GM23338 (cell line): ENCODE measurements at regions not wholly inside any gene's neighbourhood (a gene's known extent, or its start where the extent isn't known, plus 50 kb on each side); places are given as distances from the start of the nearest gene placed in this dataset.

Experiments used
- CREB1 ChIP-seq: fragments of 250-450 bp; sonication (Bioruptor Pico); IDR thresholded peaks from 2 replicates; pipeline ENCODE4 v1.5.0; 2020; ENCODE audit warnings: low read depth, mild to moderate bottlenecking, moderate library complexity
- CTCF ChIP-seq, 2 experiments: fragments of 200-600 bp in 1 of 2; sonication (generic) in 1 of 2; conservative IDR thresholded peaks; 2 replicates each; pipeline versions ENCODE4 v1.5.1 to v1.6.1; 2016 to 2017; ENCODE audit warnings: antibody characterized with exemption in 2 of 2, low read depth in 2 of 2, mild to moderate bottlenecking in 2 of 2, moderate library complexity in 1 of 2
- ETS1 ChIP-seq: IDR thresholded peaks from 2 replicates; pipeline ENCODE4 v1.6.1; 2016; ENCODE audit warnings: antibody characterized with exemption
- EZH2 ChIP-seq: fragments of 200-600 bp; sonication (generic); IDR thresholded peaks from one replicate; pipeline ENCODE4 v1.8.0; 2017; ENCODE audit warnings: antibody characterized with exemption, mild to moderate bottlenecking, low read depth; ENCODE audit not compliant: unreplicated experiment
- EZH2phosphoT487 ChIP-seq: fragments of 200-600 bp; sonication (generic); IDR thresholded peaks from one replicate; pipeline ENCODE4 v1.8.1; 2018; ENCODE audit warnings: antibody characterized with exemption; ENCODE audit not compliant: unreplicated experiment
- JUNB ChIP-seq: IDR thresholded peaks from one replicate; pipeline ENCODE4 v1.6.1; 2016; ENCODE audit warnings: antibody characterized with exemption; ENCODE audit not compliant: unreplicated experiment
- POLR2AphosphoS5 ChIP-seq: IDR thresholded peaks from 2 replicates; pipeline ENCODE4 v1.6.1; 2016; ENCODE audit warnings: antibody characterized with exemption, low read depth
- REST ChIP-seq: IDR thresholded peaks from one replicate; pipeline ENCODE4 v1.6.1; 2018; ENCODE audit warnings: antibody characterized with exemption; ENCODE audit not compliant: unreplicated experiment

- no peak for TF ChIP-seq EZH2
- no peak for TF ChIP-seq EZH2phosphoT487
- no peak for TF ChIP-seq POLR2AphosphoS5
- TF ChIP-seq CTCF (conservative IDR thresholded peaks at IDR 0.05; ENCODE audit: low read depth in 2 of 2), result no peak
- TF ChIP-seq JUNB, result no peak
- TF ChIP-seq REST, result no peak
- TF ChIP-seq CREB1 (CRISPR knock-in tag), result no peak
- no peak for TF ChIP-seq ETS1
These were observed 572.9 kb upstream of the CHORDC1 start for GRCh38 chr11:90795746-90796145.
